ENCODE measurements at regions not wholly inside any gene's neighbourhood (a gene's known extent, or its start where the extent isn't known, plus 50 kb on each side); places are given as distances from the start of the nearest gene placed in this dataset.

DNA sequence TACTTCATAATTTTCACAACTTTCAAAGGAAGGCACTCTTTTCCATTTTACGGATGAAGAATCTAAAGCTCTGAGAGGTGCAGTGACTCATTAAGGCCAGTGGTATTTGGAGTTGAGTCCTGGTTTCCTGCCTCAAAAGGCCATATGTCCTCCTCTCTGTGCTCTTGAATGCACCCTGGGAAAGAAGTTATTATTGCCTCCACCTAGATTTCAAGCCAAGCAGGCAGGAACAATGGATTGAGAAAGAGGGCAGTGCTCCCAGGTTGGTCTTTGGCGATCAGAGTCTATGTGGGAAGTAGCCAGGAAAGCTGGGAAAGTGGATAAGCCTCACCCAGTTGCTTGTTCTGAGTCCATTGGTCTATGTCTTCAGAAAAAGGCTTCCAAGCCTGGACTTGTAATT, 165.0 kb downstream of the MAFB start:
- TF ChIP-seq MYC (IDR thresholded peaks at IDR 0.05; ENCODE audit: low read depth, low read length) (no peak), JUN (IDR thresholded peaks at IDR 0.05; ENCODE audit: borderline replicate concordance, insufficient read depth, insufficient read length, low read depth) (no peak)
- TF ChIP-seq, protein P1, sequence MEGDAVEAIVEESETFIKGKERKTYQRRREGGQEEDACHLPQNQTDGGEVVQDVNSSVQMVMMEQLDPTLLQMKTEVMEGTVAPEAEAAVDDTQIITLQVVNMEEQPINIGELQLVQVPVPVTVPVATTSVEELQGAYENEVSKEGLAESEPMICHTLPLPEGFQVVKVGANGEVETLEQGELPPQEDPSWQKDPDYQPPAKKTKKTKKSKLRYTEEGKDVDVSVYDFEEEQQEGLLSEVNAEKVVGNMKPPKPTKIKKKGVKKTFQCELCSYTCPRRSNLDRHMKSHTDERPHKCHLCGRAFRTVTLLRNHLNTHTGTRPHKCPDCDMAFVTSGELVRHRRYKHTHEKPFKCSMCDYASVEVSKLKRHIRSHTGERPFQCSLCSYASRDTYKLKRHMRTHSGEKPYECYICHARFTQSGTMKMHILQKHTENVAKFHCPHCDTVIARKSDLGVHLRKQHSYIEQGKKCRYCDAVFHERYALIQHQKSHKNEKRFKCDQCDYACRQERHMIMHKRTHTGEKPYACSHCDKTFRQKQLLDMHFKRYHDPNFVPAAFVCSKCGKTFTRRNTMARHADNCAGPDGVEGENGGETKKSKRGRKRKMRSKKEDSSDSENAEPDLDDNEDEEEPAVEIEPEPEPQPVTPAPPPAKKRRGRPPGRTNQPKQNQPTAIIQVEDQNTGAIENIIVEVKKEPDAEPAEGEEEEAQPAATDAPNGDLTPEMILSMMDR (IDR thresholded peaks at IDR 0.05; ENCODE audit: extremely low read depth in 1 of 2, insufficient read depth in 1 of 2, low read depth in 1 of 2, low read length in 2 of 2), result no peak
